K562 (cell line): ENCODE measurements at regions not wholly inside any gene's neighbourhood (a gene's known extent, or its start where the extent isn't known, plus 50 kb on each side); places are given as distances from the start of the nearest gene placed in this dataset.

Source experiments
- ATAC-seq: fragments of 200-7000 bp; cut with Tn5 transposase; 3 replicates; pipeline ENCODE4 v1.9.1; 2020; ENCODE audit warnings: moderate library complexity
- BruUV-seq: library from RNA; stranded (reverse); fragments of 400-500 nt; replicated peaks from 2 replicates; lab custom pipeline; 2021; lab: Mats Ljungman, UMichigan
- CTCF ChIA-PET: fragments of 300-600 bp; formaldehyde crosslinking; extraction: SDS; loops from one replicate; lab custom pipeline; 2021; ENCODE audit warnings: low intra/inter-chr PET ratio; lab: Yijun Ruan, JAX
- POLR2A ChIA-PET: fragments of 300-600, 350-650 bp; sonication (Branson Sonifier 250); formaldehyde crosslinking; extraction: SDS; loops from one replicate; lab custom pipeline; 2021; ENCODE audit warnings: antibody characterized with exemption, inconsistent platforms; lab: Yijun Ruan, JAX
- DNase-seq, 4 experiments: peaks; one replicate each; pipeline versions ENCODE4 v3.0.0 to v3.0.0-alpha.2; 2011 to 2018; ENCODE audit warnings: low spot score in 3 of 4, mixed read lengths in 3 of 4; ENCODE audit errors: extremely low read depth in 1 of 4
- FAIRE-seq: peaks from 2 replicates; lab custom pipeline; 2011; peaks lifted over from hg19 to GRCh38; lab: Jason Lieb, UNC
- H2AFZ ChIP-seq: 2 replicates; pipeline ENCODE4 v1.6.0; 2011; ENCODE audit warnings: low read depth, low read length, control low read depth, inconsistent platforms
- H3K27ac ChIP-seq: fragments of 200-600 bp; 3 replicates; pipeline ENCODE4 v1.8.0; 2011; ENCODE audit warnings: low read depth, mild to moderate bottlenecking, control low read depth, inconsistent platforms, low read length, moderate library complexity, mixed read lengths; ENCODE audit errors: extremely low read depth
- H3K27me3 ChIP-seq, 2 experiments: fragments of 300-600 bp in 1 of 2; 2 replicates in 1 of 2; 3 replicates in 1 of 2; pipeline versions ENCODE4 v1.6.0 to v1.8.0; 2011; ENCODE audit warnings: inconsistent platforms in 2 of 2, low read length in 2 of 2, mild to moderate bottlenecking in 1 of 2, mixed read lengths in 1 of 2, moderate library complexity in 1 of 2; ENCODE audit not compliant: control insufficient read depth in 2 of 2, insufficient read depth in 2 of 2
- H3K36me3 ChIP-seq: fragments of 300-600 bp; 3 replicates; pipeline ENCODE4 v1.8.0; 2011; ENCODE audit warnings: mild to moderate bottlenecking, low read length, inconsistent platforms; ENCODE audit not compliant: control insufficient read depth, insufficient read depth
- H3K4me1 ChIP-seq, 2 experiments: fragments of 200-600 bp in 1 of 2; replicated peaks in 1 of 2; 2 replicates in 1 of 2; 3 replicates in 1 of 2; pipeline versions ENCODE4 v1.5.1 to v1.8.0; 2011; ENCODE audit warnings: inconsistent platforms in 2 of 2, low read length in 2 of 2, mild to moderate bottlenecking in 1 of 2, mixed read lengths in 1 of 2, moderate library complexity in 1 of 2; ENCODE audit not compliant: control insufficient read depth in 2 of 2, insufficient read depth in 2 of 2
- H3K4me2 ChIP-seq: 2 replicates; pipeline ENCODE4 v1.6.1; 2011; ENCODE audit warnings: low read length, control low read depth, inconsistent platforms, mixed read lengths; ENCODE audit not compliant: insufficient read depth
- H3K4me3 ChIP-seq: fragments of 200-600 bp; sonication (generic), shearing (Covaris generic); 2 replicates; pipeline ENCODE4 v1.5.1; 2016; ENCODE audit warnings: control low read depth, inconsistent platforms
- H3K79me2 ChIP-seq: fragments of 200-600 bp; 3 replicates; pipeline ENCODE4 v1.8.0; 2011; ENCODE audit warnings: low read length, inconsistent platforms; ENCODE audit not compliant: control insufficient read depth, insufficient read depth
- H3K9ac ChIP-seq, 2 experiments: 2 replicates each; pipeline versions ENCODE4 v1.6.0 to v1.6.1; 2011; ENCODE audit warnings: low read depth in 2 of 2, low read length in 2 of 2, control low read depth in 1 of 2, inconsistent platforms in 1 of 2, mild to moderate bottlenecking in 1 of 2, mixed read lengths in 1 of 2; ENCODE audit not compliant: insufficient read depth in 1 of 2
- H3K9me1 ChIP-seq: one replicate; pipeline ENCODE4 v1.6.0; 2011; ENCODE audit warnings: inconsistent platforms, mild to moderate bottlenecking, low read length, moderate library complexity; ENCODE audit not compliant: control insufficient read depth, insufficient read depth
- H3K9me3 ChIP-seq: replicated peaks from 2 replicates; pipeline ENCODE4 v1.5.1; 2011; ENCODE audit warnings: low read depth, low read length, inconsistent platforms; ENCODE audit not compliant: control insufficient read depth, insufficient read depth
- H4K20me1 ChIP-seq: replicated peaks from 2 replicates; pipeline ENCODE4 v1.6.1; 2011; ENCODE audit warnings: low read length, inconsistent platforms, mixed read lengths; ENCODE audit not compliant: control insufficient read depth, insufficient read depth
- ARNT ChIP-seq, 2 experiments: fragments of 450-650 bp; IDR thresholded peaks; 2 replicates each; pipeline ENCODE4 v1.6.1; 2016; ENCODE audit warnings: mild to moderate bottlenecking in 1 of 2
- CBFB ChIP-seq: sonication (generic); formaldehyde crosslinking; IDR thresholded peaks from 2 replicates; pipeline ENCODE4 v1.4.0; 2020; ENCODE audit warnings: mild to moderate bottlenecking, missing genetic modification reagents
- FOXM1 ChIP-seq, 2 experiments: fragments of 450-650 bp in 1 of 2; sonication (generic) in 1 of 2; formaldehyde crosslinking in 1 of 2; IDR thresholded peaks; 2 replicates each; pipeline versions ENCODE4 v1.6.1 to v1.9.0; 2017 to 2022; ENCODE audit warnings: low read depth in 2 of 2, mild to moderate bottlenecking in 2 of 2, missing genetic modification reagents in 1 of 2, moderate library complexity in 1 of 2
- NCOA4 ChIP-seq: fragments of 450-650 bp; IDR thresholded peaks from 2 replicates; pipeline ENCODE4 v1.6.1; 2018; ENCODE audit warnings: mild to moderate bottlenecking; ENCODE audit not compliant: partially characterized antibody
- NR4A1 ChIP-seq, 2 experiments: fragments of 250-450 bp in 1 of 2; fragments of 450-650 bp in 1 of 2; sonication (Bioruptor Pico) in 1 of 2; IDR thresholded peaks; 2 replicates each; pipeline versions ENCODE4 v1.4.0 to v1.6.1; 2016 to 2020; ENCODE audit warnings: mild to moderate bottlenecking in 2 of 2, missing compliant biosample characterization in 1 of 2, missing genetic modification characterization in 1 of 2, moderate library complexity in 1 of 2
- ZNF316 ChIP-seq: fragments of 450-650 bp; IDR thresholded peaks from 2 replicates; pipeline ENCODE4 v1.6.1; 2016
- ZNF384 ChIP-seq: IDR thresholded peaks from 2 replicates; pipeline ENCODE4 v1.6.1; 2012; ENCODE audit warnings: low read depth, low read length, improper control_type of control experiment
- WGBS: fragments of 100-300 bp; shearing (Covaris generic); methylation state at CpG from one replicate; pipeline ENCODE4 v1.1.6; 2016; ENCODE audit warnings: low coverage, mixed read lengths; ENCODE audit not compliant: insufficient coverage; ENCODE audit errors: missing lambda C conversion rate; 5-methylcytosine and 5-hydroxymethylcytosine counted together
- in situ Hi-C: fragments of 300-500 bp; cut with MboI; formaldehyde crosslinking; loops from 4 replicates; pipeline ENCODE4 v1.15.0; 2018; ENCODE audit warnings: inconsistent platforms, mixed read lengths
- intact Hi-C: fragments of 100-400 bp; cut with micrococcal nuclease; formaldehyde crosslinking; loops from 2 replicates; pipeline ENCODE4 v1.14.2; 2022

DNA sequence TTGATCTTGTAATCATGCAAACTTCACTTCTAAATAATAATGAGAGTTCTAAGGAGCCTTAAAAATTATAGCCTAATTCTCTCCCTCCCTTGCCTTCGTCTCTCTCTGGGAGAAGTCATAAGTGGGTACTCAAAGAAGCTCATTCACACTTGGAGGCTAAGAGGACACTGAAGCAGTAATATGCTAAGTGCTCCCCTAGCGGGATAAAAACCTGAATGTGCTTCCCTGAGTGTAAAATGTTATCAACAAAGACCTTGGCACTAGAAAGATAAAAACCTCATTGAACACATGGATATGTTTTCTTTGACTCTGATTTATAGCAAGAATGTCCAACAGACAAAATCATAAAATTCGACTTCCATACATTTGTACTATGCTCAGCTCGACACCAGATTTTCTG, 337.9 kb upstream of the NOVA1 start:
- H3K9me3 ChIP-seq: no peaks in the 10 kb centered on the region
- WGBS: 32% methylated on average over 4 of the region's 4 CpGs

DNA sequence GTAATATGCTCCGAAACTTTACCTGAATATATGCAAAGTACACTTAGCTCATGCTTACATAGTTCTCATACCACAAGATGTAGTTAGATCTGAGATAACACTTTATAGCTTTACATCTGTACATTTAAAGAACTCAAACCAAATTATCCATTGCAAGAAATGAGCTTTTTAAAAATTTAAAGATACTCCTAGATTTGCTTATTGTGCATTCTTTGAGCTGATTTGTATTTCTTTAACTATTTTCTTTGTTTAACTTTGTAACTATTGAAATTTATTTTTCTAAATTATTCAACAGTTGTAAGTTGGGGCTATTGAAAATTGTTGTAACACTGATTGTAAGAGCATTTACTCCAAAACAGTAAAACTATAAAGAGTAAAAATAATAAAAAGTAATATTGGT, 340.2 kb upstream of the NOVA1 start:
- 46% methylated on average over 1 of the region's 1 CpG for WGBS
- FAIRE-seq: peak; percentile 71

More for the DNA sequence above, 337.9 kb upstream of the NOVA1 start:
- no peak overlapping the region for H3K27ac ChIP-seq
- DNase-seq (no peak), FAIRE-seq (no peak), ATAC-seq (no peak)
- BruUV-seq: no TSS peak
- H3K36me3 ChIP-seq: no peaks in the 10 kb centered on the region
- no peak for TF ChIP-seq ARNT (IDR thresholded peaks at IDR 0.05)
- no peaks in the 10 kb centered on the region for H3K9me1 ChIP-seq
- H2AFZ ChIP-seq: no peak overlapping the region
- no peaks in the 10 kb centered on the region for H3K27me3 ChIP-seq
- H3K79me2 ChIP-seq: no peaks in the 10 kb centered on the region
- H3K4me1 ChIP-seq: no peaks in the 10 kb centered on the region
- CTCF ChIA-PET: no interaction called here
- H3K9ac ChIP-seq: no peak overlapping the region
- H3K4me3 ChIP-seq: no peak overlapping the region
- no peaks in the 10 kb centered on the region for H4K20me1 ChIP-seq
- in situ Hi-C loops: no loop called here
- no peak overlapping the region for H3K4me2 ChIP-seq
- POLR2A ChIA-PET: no interaction called here
- intact Hi-C loops: no loop called here

More for the DNA sequence above, 340.2 kb upstream of the NOVA1 start:
- ATAC-seq (no peak), DNase-seq (no peak)
- H3K9me3 ChIP-seq: no peaks in the 10 kb centered on the region
- TF ChIP-seq NR4A1 (CRISPR knock-in tag; IDR thresholded peaks at IDR 0.05): no peak
- no peak for TF ChIP-seq NR4A1 (tag; IDR thresholded peaks at IDR 0.05)
- TF ChIP-seq CBFB (CRISPR knock-in tag): no peak
- TF ChIP-seq ZNF316: peak; percentile 4; the same call in 1 of the 2 replicates
- TF ChIP-seq NCOA4: no peak
- TF ChIP-seq FOXM1 (IDR thresholded peaks at IDR 0.05; ENCODE audit: low read depth): no peak
- TF ChIP-seq FOXM1 (CRISPR knock-in tag; IDR thresholded peaks at IDR 0.05; ENCODE audit: low read depth): no peak
- TF ChIP-seq ZNF384: no peak
- H2AFZ ChIP-seq: no peak overlapping the region
- H3K9ac ChIP-seq: no peak overlapping the region
- H3K79me2 ChIP-seq: no peaks in the 10 kb centered on the region
- CTCF ChIA-PET: no interaction called here
- no peaks in the 10 kb centered on the region for H3K9me1 ChIP-seq
- no peaks in the 10 kb centered on the region for H4K20me1 ChIP-seq
- no peaks in the 10 kb centered on the region for H3K27me3 ChIP-seq
- intact Hi-C loops (no loop called here), in situ Hi-C loops (no loop called here)
- no peak overlapping the region for H3K27ac ChIP-seq
- POLR2A ChIA-PET: no interaction called here
- H3K36me3 ChIP-seq: no peaks in the 10 kb centered on the region
- H3K4me2 ChIP-seq: no peak overlapping the region
- BruUV-seq: no TSS peak
- H3K4me3 ChIP-seq: no peak overlapping the region
- H3K4me1 ChIP-seq: no peaks in the 10 kb centered on the region
